ENCODE measurements at regions not wholly inside any gene's neighbourhood (a gene's known extent, or its start where the extent isn't known, plus 50 kb on each side); places are given as distances from the start of the nearest gene placed in this dataset.
A peak's percentile ranks its signal among the peaks of the same experiment; 100 is the strongest.

- H3K9me3 Mint-ChIP-seq: peaks cover 28% of the 10 kb centered on the region
- Histone ChIP-seq H3F3A (ENCODE audit: low read depth) (no peaks in the 10 kb centered on the region), H3K4me2 (peak overlapping the region; percentile 54), H3K4me1 (peaks cover 9% of the 10 kb centered on the region), H3K36me3 (no peaks in the 10 kb centered on the region), H2AFZ (replicated peaks) (peak overlapping the region; percentile 46), H4K20me1 (ENCODE audit: low read depth) (no peaks in the 10 kb centered on the region), H3K27ac (no peak overlapping the region), H3K4me3 (no peak overlapping the region), H3K9me3 (ENCODE audit: low read depth) (no peaks in the 10 kb centered on the region), H3K9ac (no peak overlapping the region), H3K79me2 (ENCODE audit: low read depth) (no peaks in the 10 kb centered on the region), H3K27me3 (no peaks in the 10 kb centered on the region)
- H3K36me3 Mint-ChIP-seq: peaks cover 3% of the 10 kb centered on the region
- no peaks in the 10 kb centered on the region for H3K27me3 Mint-ChIP-seq (ENCODE audit: insufficient read depth, low read depth)
- DNase-seq (ENCODE audit: low spot score): peak; percentile 80
- TF ChIP-seq EZH2phosphoT487 (IDR thresholded peaks at IDR 0.05): no peak
- peaks cover 5% of the 10 kb centered on the region for H3K4me1 Mint-ChIP-seq
- H3K27ac Mint-ChIP-seq: no peak overlapping the region
- H3K4me3 Mint-ChIP-seq: no peak overlapping the region
Observed at GRCh38 chr2:3940661-3941060, 237.3 kb downstream of the DCDC2C start.

GRCh38 chr2:3942841-3943240 lies 239.5 kb downstream of the DCDC2C start:
- Histone ChIP-seq H3K4me1 (peaks cover 9% of the 10 kb centered on the region), H3K27me3 (no peaks in the 10 kb centered on the region), H4K20me1 (ENCODE audit: low read depth) (no peaks in the 10 kb centered on the region), H3F3A (ENCODE audit: low read depth) (no peaks in the 10 kb centered on the region), H3K9me3 (ENCODE audit: low read depth) (no peaks in the 10 kb centered on the region), H3K4me3 (no peak overlapping the region), H3K36me3 (no peaks in the 10 kb centered on the region), H2AFZ (replicated peaks) (no peak overlapping the region), H3K79me2 (ENCODE audit: low read depth) (no peaks in the 10 kb centered on the region), H3K4me2 (no peak overlapping the region), H3K9ac (no peak overlapping the region), H3K27ac (no peak overlapping the region)
- no peak overlapping the region for H3K27ac Mint-ChIP-seq
- no peak overlapping the region for H3K4me3 Mint-ChIP-seq
- peaks cover 20% of the 10 kb centered on the region for H3K9me3 Mint-ChIP-seq
- DNase-seq (ENCODE audit: low spot score): no peak
- H3K36me3 Mint-ChIP-seq: peaks cover 3% of the 10 kb centered on the region
- peaks cover 5% of the 10 kb centered on the region for H3K4me1 Mint-ChIP-seq
- no peak for TF ChIP-seq CTCF (IDR thresholded peaks at IDR 0.05)
- TF ChIP-seq EZH2 (IDR thresholded peaks at IDR 0.05): no peak
- TF ChIP-seq EZH2phosphoT487 (IDR thresholded peaks at IDR 0.05): no peak
- H3K27me3 Mint-ChIP-seq (ENCODE audit: insufficient read depth, low read depth): no peaks in the 10 kb centered on the region

GRCh38 chr2:3944071-3944470 lies 240.7 kb downstream of the DCDC2C start:
- H3K79me2 ChIP-seq (ENCODE audit: low read depth): no peaks in the 10 kb centered on the region
- no peaks in the 10 kb centered on the region for H3K27me3 Mint-ChIP-seq (ENCODE audit: insufficient read depth, low read depth)
- H3K4me1 ChIP-seq: peaks cover 9% of the 10 kb centered on the region
- TF ChIP-seq CTCF (IDR thresholded peaks at IDR 0.05): no peak
- no peak for TF ChIP-seq EZH2 (IDR thresholded peaks at IDR 0.05)
- no peak for TF ChIP-seq EZH2phosphoT487 (IDR thresholded peaks at IDR 0.05)
- no peak overlapping the region for H3K4me2 ChIP-seq
- H3K9ac ChIP-seq: no peak overlapping the region
- H3K4me3 ChIP-seq: no peak overlapping the region
- H2AFZ ChIP-seq (replicated peaks): no peak overlapping the region
- no peaks in the 10 kb centered on the region for H3K36me3 ChIP-seq
- no peaks in the 10 kb centered on the region for H3K27me3 ChIP-seq
- DNase-seq (ENCODE audit: low spot score): no peak
- H4K20me1 ChIP-seq (ENCODE audit: low read depth): no peaks in the 10 kb centered on the region
- no peak overlapping the region for H3K27ac ChIP-seq
- no peaks in the 10 kb centered on the region for H3F3A ChIP-seq (ENCODE audit: low read depth)
- peaks cover 3% of the 10 kb centered on the region for H3K36me3 Mint-ChIP-seq
- no peak overlapping the region for H3K4me3 Mint-ChIP-seq
- peaks cover 5% of the 10 kb centered on the region for H3K4me1 Mint-ChIP-seq
- no peak overlapping the region for H3K27ac Mint-ChIP-seq
- peaks cover 16% of the 10 kb centered on the region for H3K9me3 Mint-ChIP-seq
- no peaks in the 10 kb centered on the region for H3K9me3 ChIP-seq (ENCODE audit: low read depth)

GRCh38 chr2:3944841-3945240 lies 241.5 kb downstream of the DCDC2C start:
- H3K36me3 ChIP-seq: no peaks in the 10 kb centered on the region

More at GRCh38 chr2:3944841-3945240, 241.5 kb downstream of the DCDC2C start:
- Histone ChIP-seq H3K27me3 (no peaks in the 10 kb centered on the region), H2AFZ (replicated peaks) (no peak overlapping the region), H3K4me3 (no peak overlapping the region), H3K4me1 (peaks cover 9% of the 10 kb centered on the region), H3K9me3 (ENCODE audit: low read depth) (no peaks in the 10 kb centered on the region), H4K20me1 (ENCODE audit: low read depth) (no peaks in the 10 kb centered on the region), H3K27ac (no peak overlapping the region), H3K79me2 (ENCODE audit: low read depth) (no peaks in the 10 kb centered on the region), H3K9ac (no peak overlapping the region), H3K4me2 (no peak overlapping the region), H3F3A (ENCODE audit: low read depth) (no peaks in the 10 kb centered on the region)
- Mint-ChIP-seq H3K4me1 (peaks cover 5% of the 10 kb centered on the region), H3K27ac (no peak overlapping the region), H3K4me3 (no peak overlapping the region), H3K9me3 (peaks cover 11% of the 10 kb centered on the region), H3K36me3 (peaks cover 3% of the 10 kb centered on the region), H3K27me3 (ENCODE audit: insufficient read depth, low read depth) (no peaks in the 10 kb centered on the region)
- TF ChIP-seq CTCF (IDR thresholded peaks at IDR 0.05): no peak
- no peak for TF ChIP-seq EZH2phosphoT487 (IDR thresholded peaks at IDR 0.05)
- no peak for DNase-seq (ENCODE audit: low spot score)

Measured in neural progenitor cell (in vitro differentiated cells).